ENCODE measurements at regions not wholly inside any gene's neighbourhood (a gene's known extent, or its start where the extent isn't known, plus 50 kb on each side); places are given as distances from the start of the nearest gene placed in this dataset.

DNA sequence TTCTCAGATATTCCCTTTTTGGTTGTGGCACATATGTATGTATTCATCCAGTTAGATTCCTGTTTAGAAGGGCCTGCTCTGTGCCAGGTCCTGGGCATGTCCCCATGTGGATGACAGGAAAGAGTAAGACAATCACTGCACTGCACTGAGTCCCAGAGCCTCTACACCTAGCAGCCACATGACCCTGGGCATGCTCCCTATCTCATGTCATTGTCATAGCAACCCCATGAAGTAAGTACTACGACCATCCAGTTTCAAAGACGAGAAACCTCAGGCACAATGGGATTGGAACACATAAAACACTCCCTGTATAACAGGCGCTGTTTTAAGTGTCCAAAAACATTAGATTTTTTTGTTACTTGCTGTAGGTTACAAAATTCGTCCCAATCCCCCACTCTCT, 594.4 kb downstream of the UQCRFS1 start:
- Histone ChIP-seq H3K27ac (ENCODE audit: insufficient read depth, low read depth, low read length) (no peak overlapping the region), H3K27me3 (ENCODE audit: control insufficient read depth in 2 of 2, insufficient read depth in 2 of 2, low read length in 2 of 2) (no peaks in the 10 kb centered on the region), H3K9me3 (replicated peaks; ENCODE audit: control insufficient read depth, insufficient read depth, low read length) (no peaks in the 10 kb centered on the region), H3K4me2 (ENCODE audit: insufficient read depth, low read length) (no peak overlapping the region), H2AFZ (ENCODE audit: low read depth, low read length) (no peak overlapping the region), H3K79me2 (ENCODE audit: control insufficient read depth, insufficient read depth, low read length) (no peaks in the 10 kb centered on the region), H3K36me3 (ENCODE audit: control insufficient read depth in 2 of 2, extremely low read depth in 1 of 2, insufficient read depth in 2 of 2, low read length in 2 of 2) (no peaks in the 10 kb centered on the region), H3K4me1 (ENCODE audit: control insufficient read depth, extremely low read depth, insufficient read depth, low read length) (no peaks in the 10 kb centered on the region), H4K20me1 (replicated peaks; ENCODE audit: control insufficient read depth, extremely low read depth, insufficient read depth, low read length) (no peaks in the 10 kb centered on the region), H3K4me3 (replicated peaks in 1 of 3; ENCODE audit: insufficient read depth in 1 of 3, low read depth in 1 of 3, low read length in 3 of 3) (no peak overlapping the region), H3K9me1 (replicated peaks; ENCODE audit: control insufficient read depth, extremely low read depth, insufficient read depth, low read length) (no peaks in the 10 kb centered on the region), H3K9ac (replicated peaks; ENCODE audit: extremely low read depth, insufficient read depth, low read length) (no peak overlapping the region)
- ChIA-PET POLR2A (no interaction called here), CTCF (no interaction called here)
- intact Hi-C loops (cut with micrococcal nuclease), result no loop called here
- no peak for DNase-seq (ENCODE audit: low read depth, low spot score)
- dilution Hi-C loops (cut with MboI; ENCODE audit: extremely low pct_ligation_motif_present, low sequenced_read_pairs), result no loop called here
- no peak for TF ChIP-seq GATA2 (IDR thresholded peaks at IDR 0.05; ENCODE audit: insufficient read depth, insufficient read length, low read depth, low read length)
- no peak for TF ChIP-seq POLR2AphosphoS5 (IDR thresholded peaks at IDR 0.05; ENCODE audit: insufficient read depth, low read depth, low read length)
- TF ChIP-seq POLR2A (IDR thresholded peaks at IDR 0.05; ENCODE audit: low read depth, low read length), result no peak
- TF ChIP-seq EZH2 (IDR thresholded peaks at IDR 0.05; ENCODE audit: borderline replicate concordance, low read depth, low read length, severe bottlenecking), result no peak
- no peak for TF ChIP-seq JUN (IDR thresholded peaks at IDR 0.05; ENCODE audit: borderline replicate concordance, insufficient read depth, insufficient read length, low read depth)
- TF ChIP-seq MYC (IDR thresholded peaks at IDR 0.05; ENCODE audit: low read depth, low read length), result no peak
- TF ChIP-seq, protein P1, sequence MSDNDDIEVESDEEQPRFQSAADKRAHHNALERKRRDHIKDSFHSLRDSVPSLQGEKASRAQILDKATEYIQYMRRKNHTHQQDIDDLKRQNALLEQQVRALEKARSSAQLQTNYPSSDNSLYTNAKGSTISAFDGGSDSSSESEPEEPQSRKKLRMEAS (IDR thresholded peaks at IDR 0.05; ENCODE audit: insufficient read depth, insufficient read length), result no peak
- TF ChIP-seq FOS (IDR thresholded peaks at IDR 0.05; ENCODE audit: borderline replicate concordance, insufficient read depth, low read length), result no peak
- TF ChIP-seq, protein P2, sequence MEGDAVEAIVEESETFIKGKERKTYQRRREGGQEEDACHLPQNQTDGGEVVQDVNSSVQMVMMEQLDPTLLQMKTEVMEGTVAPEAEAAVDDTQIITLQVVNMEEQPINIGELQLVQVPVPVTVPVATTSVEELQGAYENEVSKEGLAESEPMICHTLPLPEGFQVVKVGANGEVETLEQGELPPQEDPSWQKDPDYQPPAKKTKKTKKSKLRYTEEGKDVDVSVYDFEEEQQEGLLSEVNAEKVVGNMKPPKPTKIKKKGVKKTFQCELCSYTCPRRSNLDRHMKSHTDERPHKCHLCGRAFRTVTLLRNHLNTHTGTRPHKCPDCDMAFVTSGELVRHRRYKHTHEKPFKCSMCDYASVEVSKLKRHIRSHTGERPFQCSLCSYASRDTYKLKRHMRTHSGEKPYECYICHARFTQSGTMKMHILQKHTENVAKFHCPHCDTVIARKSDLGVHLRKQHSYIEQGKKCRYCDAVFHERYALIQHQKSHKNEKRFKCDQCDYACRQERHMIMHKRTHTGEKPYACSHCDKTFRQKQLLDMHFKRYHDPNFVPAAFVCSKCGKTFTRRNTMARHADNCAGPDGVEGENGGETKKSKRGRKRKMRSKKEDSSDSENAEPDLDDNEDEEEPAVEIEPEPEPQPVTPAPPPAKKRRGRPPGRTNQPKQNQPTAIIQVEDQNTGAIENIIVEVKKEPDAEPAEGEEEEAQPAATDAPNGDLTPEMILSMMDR (IDR thresholded peaks at IDR 0.05; ENCODE audit: extremely low read depth in 1 of 2, insufficient read depth in 1 of 2, low read depth in 1 of 2, low read length in 2 of 2), result no peak
- BruUV-seq (replicated peaks), result no TSS peak
- FAIRE-seq, result no peak

All from endothelial cell of umbilical vein (primary cell).